ENCODE measurements at regions not wholly inside any gene's neighbourhood (a gene's known extent, or its start where the extent isn't known, plus 50 kb on each side); places are given as distances from the start of the nearest gene placed in this dataset.

DNA sequence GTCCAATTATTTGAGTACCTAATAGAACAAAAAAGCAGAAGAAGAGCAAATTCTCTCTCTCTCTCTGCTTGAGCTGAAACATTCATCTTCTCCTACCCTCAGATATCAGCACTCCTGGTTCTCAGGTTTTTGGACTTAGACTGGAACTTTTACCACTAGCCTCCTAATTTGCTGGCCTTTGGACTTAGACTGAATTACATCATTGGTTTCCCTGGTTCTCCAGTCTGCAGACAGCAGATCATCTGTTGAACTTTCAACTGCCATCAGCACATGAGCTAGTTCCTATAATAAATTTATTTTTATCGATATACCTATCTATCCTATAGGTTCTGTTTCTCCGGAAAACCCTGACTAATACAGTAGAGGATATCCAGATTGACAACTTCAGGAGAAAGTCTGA lies 208.9 kb upstream of the GAS1 start:
- peaks cover 2% of the 10 kb centered on the region for H3K27me3 ChIP-seq (ENCODE audit: control insufficient read depth, insufficient read depth, low read length)
- intact Hi-C loops (cut with micrococcal nuclease) = no loop called here
- H3K36me3 Mint-ChIP-seq = no peaks in the 10 kb centered on the region
- no peak overlapping the region for H3K4me3 Mint-ChIP-seq
- H3K9me3 Mint-ChIP-seq = no peaks in the 10 kb centered on the region
- no peaks in the 10 kb centered on the region for H3K36me3 ChIP-seq (ENCODE audit: control insufficient read depth, insufficient read depth, low read length)
- H3K27ac ChIP-seq (ENCODE audit: low read length) = no peak overlapping the region
- DNase-seq (no peak), ATAC-seq (no peak)
- H3K4me3 ChIP-seq (ENCODE audit: low read length) = no peak overlapping the region
- no peak overlapping the region for H3K27ac Mint-ChIP-seq
- no peaks in the 10 kb centered on the region for H3K4me1 ChIP-seq (ENCODE audit: control insufficient read depth, insufficient read depth, low read length)
- TF ChIP-seq, protein P1, sequence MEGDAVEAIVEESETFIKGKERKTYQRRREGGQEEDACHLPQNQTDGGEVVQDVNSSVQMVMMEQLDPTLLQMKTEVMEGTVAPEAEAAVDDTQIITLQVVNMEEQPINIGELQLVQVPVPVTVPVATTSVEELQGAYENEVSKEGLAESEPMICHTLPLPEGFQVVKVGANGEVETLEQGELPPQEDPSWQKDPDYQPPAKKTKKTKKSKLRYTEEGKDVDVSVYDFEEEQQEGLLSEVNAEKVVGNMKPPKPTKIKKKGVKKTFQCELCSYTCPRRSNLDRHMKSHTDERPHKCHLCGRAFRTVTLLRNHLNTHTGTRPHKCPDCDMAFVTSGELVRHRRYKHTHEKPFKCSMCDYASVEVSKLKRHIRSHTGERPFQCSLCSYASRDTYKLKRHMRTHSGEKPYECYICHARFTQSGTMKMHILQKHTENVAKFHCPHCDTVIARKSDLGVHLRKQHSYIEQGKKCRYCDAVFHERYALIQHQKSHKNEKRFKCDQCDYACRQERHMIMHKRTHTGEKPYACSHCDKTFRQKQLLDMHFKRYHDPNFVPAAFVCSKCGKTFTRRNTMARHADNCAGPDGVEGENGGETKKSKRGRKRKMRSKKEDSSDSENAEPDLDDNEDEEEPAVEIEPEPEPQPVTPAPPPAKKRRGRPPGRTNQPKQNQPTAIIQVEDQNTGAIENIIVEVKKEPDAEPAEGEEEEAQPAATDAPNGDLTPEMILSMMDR (IDR thresholded peaks at IDR 0.05) = no peak
- no peaks in the 10 kb centered on the region for H3K4me1 Mint-ChIP-seq
- 100% methylated on average over 1 of the region's 2 CpGs for WGBS (ENCODE audit: insufficient coverage)
- no peaks in the 10 kb centered on the region for H3K9me3 ChIP-seq (ENCODE audit: control insufficient read depth, insufficient read depth, low read length)
- peaks cover 8 to 38% of the 10 kb centered on the region in 2 donors for H3K27me3 Mint-ChIP-seq (ENCODE audit: low read depth in 2 of 2)

DNA sequence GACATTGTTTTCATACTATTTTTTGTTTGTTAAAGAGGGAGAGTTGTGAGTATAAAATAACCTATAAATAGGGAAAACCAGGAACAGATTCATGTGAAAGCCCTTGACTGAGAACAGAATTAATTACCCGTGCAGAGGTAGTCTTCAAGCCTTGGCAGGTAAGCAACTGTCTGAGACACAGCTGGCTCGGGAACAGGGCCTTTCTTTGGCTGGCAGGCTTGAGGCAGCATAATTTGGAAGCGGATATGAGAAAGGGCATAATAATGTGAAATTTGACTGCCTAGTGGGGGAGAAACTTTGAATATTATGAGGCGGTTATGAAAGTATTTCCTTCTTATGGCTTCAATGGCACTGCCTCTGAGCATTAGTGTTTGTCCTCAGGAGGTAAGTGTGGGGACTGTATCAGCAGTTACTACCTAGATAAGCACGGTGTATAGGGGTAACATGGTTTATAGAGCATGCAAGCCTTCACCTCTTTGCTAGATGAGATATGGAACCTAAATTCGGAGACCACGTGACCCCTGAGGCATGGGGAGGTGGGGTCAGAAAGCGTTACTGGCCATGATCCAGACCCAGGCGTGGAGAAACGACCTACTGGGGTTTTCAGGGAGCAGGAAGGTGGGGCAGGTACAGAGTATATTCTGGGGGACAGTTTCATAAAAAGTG lies 210.2 kb upstream of the GAS1 start:
- intact Hi-C loops (cut with micrococcal nuclease) = no loop called here
- no peak overlapping the region for H3K27ac ChIP-seq (ENCODE audit: low read length)
- H3K27me3 ChIP-seq (ENCODE audit: control insufficient read depth, insufficient read depth, low read length) = peaks cover 2% of the 10 kb centered on the region
- Mint-ChIP-seq H3K9me3 (no peaks in the 10 kb centered on the region), H3K4me3 (no peak overlapping the region), H3K27me3 (ENCODE audit: low read depth in 2 of 2) (peaks cover 5 to 32% of the 10 kb centered on the region in 2 donors), H3K27ac (no peak overlapping the region), H3K36me3 (no peaks in the 10 kb centered on the region), H3K4me1 (no peaks in the 10 kb centered on the region)
- no peak overlapping the region for H3K4me3 ChIP-seq (ENCODE audit: low read length)
- DNase-seq (no peak), ATAC-seq (no peak)
- H3K36me3 ChIP-seq (ENCODE audit: control insufficient read depth, insufficient read depth, low read length) = no peaks in the 10 kb centered on the region
- TF ChIP-seq, protein P1 (IDR thresholded peaks at IDR 0.05) = no peak
- WGBS (ENCODE audit: insufficient coverage) = 82% methylated on average over 10 of the region's 10 CpGs
- no peaks in the 10 kb centered on the region for H3K9me3 ChIP-seq (ENCODE audit: control insufficient read depth, insufficient read depth, low read length)
- H3K4me1 ChIP-seq (ENCODE audit: control insufficient read depth, insufficient read depth, low read length) = no peaks in the 10 kb centered on the region

- Histone ChIP-seq H3K36me3 (ENCODE audit: control insufficient read depth, insufficient read depth, low read length) (no peaks in the 10 kb centered on the region), H3K27ac (ENCODE audit: low read length) (no peak overlapping the region), H3K9me3 (ENCODE audit: control insufficient read depth, insufficient read depth, low read length) (no peaks in the 10 kb centered on the region), H3K4me3 (ENCODE audit: low read length) (no peak overlapping the region), H3K27me3 (ENCODE audit: control insufficient read depth, insufficient read depth, low read length) (peaks cover 2% of the 10 kb centered on the region), H3K4me1 (ENCODE audit: control insufficient read depth, insufficient read depth, low read length) (no peaks in the 10 kb centered on the region)
- intact Hi-C loops (cut with micrococcal nuclease) = no loop called here
- no peak for ATAC-seq
- H3K9me3 Mint-ChIP-seq = no peaks in the 10 kb centered on the region
- TF ChIP-seq, protein P1 (IDR thresholded peaks at IDR 0.05) = no peak
- WGBS (ENCODE audit: insufficient coverage) = 100% methylated on average over 1 of the region's 2 CpGs
- no peak overlapping the region for H3K4me3 Mint-ChIP-seq
- H3K36me3 Mint-ChIP-seq = no peaks in the 10 kb centered on the region
- no peak overlapping the region for H3K27ac Mint-ChIP-seq
- H3K27me3 Mint-ChIP-seq (ENCODE audit: low read depth in 2 of 2) = peaks cover 0 to 25% of the 10 kb centered on the region in 2 donors
- no peaks in the 10 kb centered on the region for H3K4me1 Mint-ChIP-seq
- DNase-seq = no peak
These were observed 211.5 kb upstream of the GAS1 start for GRCh38 chr9:87158765-87159164.
